Right atrium auricular region (tissue), 2 donors: ENCODE measurements at regions not wholly inside any gene's neighbourhood (a gene's known extent, or its start where the extent isn't known, plus 50 kb on each side); places are given as distances from the start of the nearest gene placed in this dataset.

Source experiments
- DNase-seq: peaks from one replicate; pipeline ENCODE4 v3.0.0-alpha.2; 2019; ENCODE audit warnings: low spot score
- H3K27ac ChIP-seq, 2 donors: fragments of 200-600 bp; sonication (generic); 1 replicate in 1 of 2; 2 replicates in 1 of 2; pipeline ENCODE4 v1.5.1; 2016 to 2019
- H3K27me3 ChIP-seq, 2 donors: fragments of 200-600 bp; sonication (generic); one replicate each; pipeline versions ENCODE4 v1.5.1 to v1.6.0; 2017 to 2019
- H3K36me3 ChIP-seq: fragments of 200-600 bp; sonication (generic); one replicate; pipeline ENCODE4 v1.5.1; 2016
- H3K4me1 ChIP-seq, 2 donors: fragments of 200-600 bp; sonication (generic); one replicate each; pipeline versions ENCODE4 v1.5.1 to v1.6.0; 2017 to 2019
- H3K4me3 ChIP-seq, 2 donors: fragments of 200-600 bp; sonication (generic); 1 replicate in 1 of 2; 2 replicates in 1 of 2; pipeline ENCODE4 v1.5.1; 2017 to 2019; ENCODE audit warnings: mild to moderate bottlenecking in 1 of 2, moderate library complexity in 1 of 2
- H3K9me3 ChIP-seq, 2 donors: fragments of 200-600 bp; sonication (generic); one replicate each; pipeline ENCODE4 v1.5.1; 2019
- TF ChIP-seq, protein P1 (sequence below), 2 donors: fragments of 200-600 bp; sonication (generic); IDR thresholded peaks; one replicate each; pipeline ENCODE4 v1.5.1; 2019; ENCODE audit warnings: antibody characterized with exemption in 2 of 2

GRCh38 chr17:36881323-36881722 lies 56.0 kb upstream of the LHX1 start:
- H3K27ac ChIP-seq: no peak overlapping the region
- no peaks in the 10 kb centered on the region for H3K4me1 ChIP-seq
- H3K4me3 ChIP-seq: no peak overlapping the region
- TF ChIP-seq, protein P1, sequence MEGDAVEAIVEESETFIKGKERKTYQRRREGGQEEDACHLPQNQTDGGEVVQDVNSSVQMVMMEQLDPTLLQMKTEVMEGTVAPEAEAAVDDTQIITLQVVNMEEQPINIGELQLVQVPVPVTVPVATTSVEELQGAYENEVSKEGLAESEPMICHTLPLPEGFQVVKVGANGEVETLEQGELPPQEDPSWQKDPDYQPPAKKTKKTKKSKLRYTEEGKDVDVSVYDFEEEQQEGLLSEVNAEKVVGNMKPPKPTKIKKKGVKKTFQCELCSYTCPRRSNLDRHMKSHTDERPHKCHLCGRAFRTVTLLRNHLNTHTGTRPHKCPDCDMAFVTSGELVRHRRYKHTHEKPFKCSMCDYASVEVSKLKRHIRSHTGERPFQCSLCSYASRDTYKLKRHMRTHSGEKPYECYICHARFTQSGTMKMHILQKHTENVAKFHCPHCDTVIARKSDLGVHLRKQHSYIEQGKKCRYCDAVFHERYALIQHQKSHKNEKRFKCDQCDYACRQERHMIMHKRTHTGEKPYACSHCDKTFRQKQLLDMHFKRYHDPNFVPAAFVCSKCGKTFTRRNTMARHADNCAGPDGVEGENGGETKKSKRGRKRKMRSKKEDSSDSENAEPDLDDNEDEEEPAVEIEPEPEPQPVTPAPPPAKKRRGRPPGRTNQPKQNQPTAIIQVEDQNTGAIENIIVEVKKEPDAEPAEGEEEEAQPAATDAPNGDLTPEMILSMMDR (IDR thresholded peaks at IDR 0.05): no peak
- no peak for DNase-seq
- H3K27me3 ChIP-seq: peaks cover 0 to 12% of the 10 kb centered on the region in 2 donors
- no peaks in the 10 kb centered on the region for H3K36me3 ChIP-seq
- peaks cover 0 to 12% of the 10 kb centered on the region in 2 donors for H3K9me3 ChIP-seq

GRCh38 chr17:36884495-36885152 lies 52.7 kb upstream of the LHX1 start:
- Histone ChIP-seq H3K4me3 (no peak overlapping the region), H3K9me3 (peaks cover 0 to 12% of the 10 kb centered on the region in 2 donors), H3K36me3 (no peaks in the 10 kb centered on the region), H3K27me3 (peaks cover 0 to 12% of the 10 kb centered on the region in 2 donors), H3K4me1 (no peaks in the 10 kb centered on the region), H3K27ac (no peak overlapping the region)
- no peak for DNase-seq
- TF ChIP-seq, protein P1 (IDR thresholded peaks at IDR 0.05): no peak

DNA sequence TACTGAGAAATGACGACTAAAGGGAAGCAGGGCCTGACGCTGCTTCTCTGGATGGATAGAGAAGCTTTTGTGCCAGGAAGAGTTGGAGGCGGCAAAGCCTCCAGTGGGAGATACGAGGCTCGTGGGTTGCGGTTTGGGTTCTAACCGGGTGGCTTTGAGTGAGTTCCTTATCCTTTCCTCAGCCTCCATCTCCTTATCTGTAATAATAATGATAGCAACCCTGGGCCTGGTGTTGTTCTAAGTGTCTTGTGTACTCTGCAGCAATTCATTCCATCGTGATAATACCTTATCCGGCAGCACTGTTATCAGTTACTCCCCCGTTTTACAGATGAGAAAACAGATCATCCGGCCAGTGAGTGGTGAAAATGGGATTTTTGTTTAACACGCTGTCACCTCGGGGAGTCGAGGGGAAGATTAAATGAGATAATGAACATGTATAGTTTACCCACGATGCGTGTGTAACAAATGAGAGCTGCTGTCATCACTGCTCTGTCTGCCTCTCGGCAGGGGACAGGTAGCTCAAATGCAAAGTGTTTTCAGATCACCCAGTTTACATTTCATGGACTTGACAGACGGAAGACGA lies 52.0 kb upstream of the LHX1 start:
- Histone ChIP-seq H3K4me3 (no peak overlapping the region), H3K27me3 (peaks cover 0 to 12% of the 10 kb centered on the region in 2 donors), H3K4me1 (no peaks in the 10 kb centered on the region), H3K27ac (no peak overlapping the region), H3K36me3 (no peaks in the 10 kb centered on the region), H3K9me3 (peaks cover 0 to 12% of the 10 kb centered on the region in 2 donors)
- TF ChIP-seq, protein P1 (IDR thresholded peaks at IDR 0.05): no peak
- no peak for DNase-seq

DNA sequence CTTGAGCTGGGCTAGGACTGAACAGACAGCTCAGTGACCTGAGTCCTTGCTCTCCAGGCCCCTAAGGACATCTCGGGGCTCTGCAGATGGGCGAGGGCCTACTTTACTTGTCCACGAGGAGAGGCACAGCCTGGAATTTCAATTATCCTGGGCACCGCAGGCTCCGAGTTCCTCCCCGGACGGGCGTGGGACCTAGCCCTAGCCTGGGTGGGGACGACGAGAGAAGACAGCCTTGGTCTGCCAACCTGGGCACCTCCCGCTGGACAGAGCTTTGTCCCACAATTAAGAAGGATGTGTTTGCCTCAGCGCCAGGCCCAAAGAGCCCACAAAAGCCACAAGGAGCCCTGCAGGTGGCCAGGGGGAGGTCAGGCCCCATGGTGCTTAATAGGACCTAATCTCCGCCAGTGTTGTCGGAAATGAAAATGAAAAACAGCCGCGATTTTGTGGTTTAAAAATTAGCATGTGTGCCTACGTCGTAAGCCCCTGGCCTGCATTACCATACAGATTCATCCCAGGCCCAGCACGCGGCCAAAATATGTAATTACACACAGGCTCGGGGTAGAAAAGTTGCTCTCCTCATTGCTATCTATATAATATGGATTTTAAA lies 51.4 kb upstream of the LHX1 start:
- Histone ChIP-seq H3K27me3 (peaks cover 0 to 12% of the 10 kb centered on the region in 2 donors), H3K4me1 (no peaks in the 10 kb centered on the region), H3K4me3 (no peak overlapping the region), H3K27ac (no peak overlapping the region), H3K36me3 (no peaks in the 10 kb centered on the region), H3K9me3 (peaks cover 0 to 11% of the 10 kb centered on the region in 2 donors)
- no peak for DNase-seq
- TF ChIP-seq, protein P1 (IDR thresholded peaks at IDR 0.05): no peak
